ENCODE measurements at regions not wholly inside any gene's neighbourhood (a gene's known extent, or its start where the extent isn't known, plus 50 kb on each side); places are given as distances from the start of the nearest gene placed in this dataset.

GRCh38 chr10:32205670-32206069 lies 141.3 kb downstream of the EPC1 start:
- no peak overlapping the region for H3K4me2 ChIP-seq (ENCODE audit: control insufficient read depth, extremely low read depth, insufficient read depth, low read depth, low read length)
- no peak for TF ChIP-seq EZH2 (IDR thresholded peaks at IDR 0.05; ENCODE audit: low read length)
- TF ChIP-seq, protein P1, sequence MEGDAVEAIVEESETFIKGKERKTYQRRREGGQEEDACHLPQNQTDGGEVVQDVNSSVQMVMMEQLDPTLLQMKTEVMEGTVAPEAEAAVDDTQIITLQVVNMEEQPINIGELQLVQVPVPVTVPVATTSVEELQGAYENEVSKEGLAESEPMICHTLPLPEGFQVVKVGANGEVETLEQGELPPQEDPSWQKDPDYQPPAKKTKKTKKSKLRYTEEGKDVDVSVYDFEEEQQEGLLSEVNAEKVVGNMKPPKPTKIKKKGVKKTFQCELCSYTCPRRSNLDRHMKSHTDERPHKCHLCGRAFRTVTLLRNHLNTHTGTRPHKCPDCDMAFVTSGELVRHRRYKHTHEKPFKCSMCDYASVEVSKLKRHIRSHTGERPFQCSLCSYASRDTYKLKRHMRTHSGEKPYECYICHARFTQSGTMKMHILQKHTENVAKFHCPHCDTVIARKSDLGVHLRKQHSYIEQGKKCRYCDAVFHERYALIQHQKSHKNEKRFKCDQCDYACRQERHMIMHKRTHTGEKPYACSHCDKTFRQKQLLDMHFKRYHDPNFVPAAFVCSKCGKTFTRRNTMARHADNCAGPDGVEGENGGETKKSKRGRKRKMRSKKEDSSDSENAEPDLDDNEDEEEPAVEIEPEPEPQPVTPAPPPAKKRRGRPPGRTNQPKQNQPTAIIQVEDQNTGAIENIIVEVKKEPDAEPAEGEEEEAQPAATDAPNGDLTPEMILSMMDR (optimal IDR thresholded peaks at IDR 0.05 in 1 of 3, IDR thresholded peaks at IDR 0.05 in 1 of 3, conservative IDR thresholded peaks at IDR 0.05 in 1 of 3; ENCODE audit: extremely low read depth in 1 of 3, insufficient read depth in 2 of 3, low read length in 3 of 3) = no peak
- no peak overlapping the region for H2AFZ ChIP-seq (ENCODE audit: control insufficient read depth, low read length)
- FAIRE-seq (no peak), DNase-seq (ENCODE audit: low read depth, low spot score) (no peak)
- dilution Hi-C loops (cut with MboI; ENCODE audit: extremely low pct_ligation_motif_present, low sequenced_read_pairs) = no loop called here
- no peak overlapping the region for H3K9ac ChIP-seq (ENCODE audit: control insufficient read depth, extremely low read depth, insufficient read depth, low read length)
- no peaks in the 10 kb centered on the region for H3K36me3 ChIP-seq (ENCODE audit: control insufficient read depth in 2 of 2, extremely low read depth in 1 of 2, insufficient read depth in 2 of 2, low read length in 2 of 2)
- H3K4me3 ChIP-seq (ENCODE audit: control insufficient read depth in 2 of 3, extremely low read depth in 1 of 3, insufficient read depth in 2 of 3, low read depth in 1 of 3, low read length in 3 of 3) = no peak overlapping the region
- no peaks in the 10 kb centered on the region for H3K9me1 ChIP-seq (ENCODE audit: control insufficient read depth, extremely low read depth, insufficient read depth, low read length)
- H3K4me1 ChIP-seq (ENCODE audit: control insufficient read depth, extremely low read depth, insufficient read depth, low read length) = no peaks in the 10 kb centered on the region
- no peaks in the 10 kb centered on the region for H3K27me3 ChIP-seq (ENCODE audit: control insufficient read depth, extremely low read depth, insufficient read depth, low read length)
- no peak overlapping the region for H3K27ac ChIP-seq (ENCODE audit: control insufficient read depth, insufficient read depth, low read length)
- no peaks in the 10 kb centered on the region for H3K79me2 ChIP-seq (ENCODE audit: control insufficient read depth, insufficient read depth, low read length)
- H4K20me1 ChIP-seq (ENCODE audit: control insufficient read depth, extremely low read depth, insufficient read depth, low read length) = no peaks in the 10 kb centered on the region
- H3K9me3 ChIP-seq (ENCODE audit: control insufficient read depth, low read depth, low read length) = no peaks in the 10 kb centered on the region

GRCh38 chr10:32204606-32205005 lies 142.4 kb downstream of the EPC1 start:
- DNase-seq (ENCODE audit: low read depth, low spot score) (no peak), FAIRE-seq (no peak)
- TF ChIP-seq EZH2 (IDR thresholded peaks at IDR 0.05; ENCODE audit: low read length) = no peak
- TF ChIP-seq, protein P1 (optimal IDR thresholded peaks at IDR 0.05 in 1 of 3, IDR thresholded peaks at IDR 0.05 in 1 of 3, conservative IDR thresholded peaks at IDR 0.05 in 1 of 3; ENCODE audit: extremely low read depth in 1 of 3, insufficient read depth in 2 of 3, low read length in 3 of 3) = no peak
- H3K4me1 ChIP-seq (ENCODE audit: control insufficient read depth, extremely low read depth, insufficient read depth, low read length) = no peaks in the 10 kb centered on the region
- H3K4me3 ChIP-seq (ENCODE audit: control insufficient read depth in 2 of 3, extremely low read depth in 1 of 3, insufficient read depth in 2 of 3, low read depth in 1 of 3, low read length in 3 of 3) = no peak overlapping the region
- H3K79me2 ChIP-seq (ENCODE audit: control insufficient read depth, insufficient read depth, low read length) = no peaks in the 10 kb centered on the region
- H2AFZ ChIP-seq (ENCODE audit: control insufficient read depth, low read length) = no peak overlapping the region
- H3K27ac ChIP-seq (ENCODE audit: control insufficient read depth, insufficient read depth, low read length) = no peak overlapping the region
- no peaks in the 10 kb centered on the region for H4K20me1 ChIP-seq (ENCODE audit: control insufficient read depth, extremely low read depth, insufficient read depth, low read length)
- no peak overlapping the region for H3K4me2 ChIP-seq (ENCODE audit: control insufficient read depth, extremely low read depth, insufficient read depth, low read depth, low read length)
- H3K27me3 ChIP-seq (ENCODE audit: control insufficient read depth, extremely low read depth, insufficient read depth, low read length) = no peaks in the 10 kb centered on the region
- no peaks in the 10 kb centered on the region for H3K36me3 ChIP-seq (ENCODE audit: control insufficient read depth in 2 of 2, extremely low read depth in 1 of 2, insufficient read depth in 2 of 2, low read length in 2 of 2)
- no peaks in the 10 kb centered on the region for H3K9me1 ChIP-seq (ENCODE audit: control insufficient read depth, extremely low read depth, insufficient read depth, low read length)
- H3K9me3 ChIP-seq (ENCODE audit: control insufficient read depth, low read depth, low read length) = no peaks in the 10 kb centered on the region
- H3K9ac ChIP-seq (ENCODE audit: control insufficient read depth, extremely low read depth, insufficient read depth, low read length) = no peak overlapping the region
- dilution Hi-C loops (cut with MboI; ENCODE audit: extremely low pct_ligation_motif_present, low sequenced_read_pairs) = no loop called here
